OCI-LY7 (cell line): ENCODE measurements at regions not wholly inside any gene's neighbourhood (a gene's known extent, or its start where the extent isn't known, plus 50 kb on each side); places are given as distances from the start of the nearest gene placed in this dataset.

Source experiments
- BruUV-seq: library from RNA; stranded (reverse); fragments of 400-500 nt; replicated peaks from 2 replicates; lab custom pipeline; 2021; lab: Mats Ljungman, UMichigan
- CTCF ChIA-PET: fragments of 300-600 bp; sonication (Branson Sonifier 250); formaldehyde crosslinking; loops from one replicate; lab custom pipeline; 2022; ENCODE audit warnings: antibody characterized with exemption; ENCODE audit not compliant: unreplicated experiment; lab: Charles Lee
- POLR2A ChIA-PET: fragments of 300-600 bp; sonication (Branson Sonifier 250); formaldehyde crosslinking; loops from one replicate; lab custom pipeline; 2022; ENCODE audit warnings: antibody characterized with exemption; lab: Charles Lee
- DNase-seq: peaks from one replicate; pipeline ENCODE4 v3.0.0-alpha.2; 2015; ENCODE audit warnings: low spot score
- H2AFZ ChIP-seq: fragments of 200-600 bp; sonication (generic), shearing (Covaris generic); 2 replicates; pipeline ENCODE4 v1.6.1; 2014; ENCODE audit warnings: mild to moderate bottlenecking, antibody characterized with exemption, low read length, moderate library complexity
- H3K27ac ChIP-seq: fragments of 200-600 bp; sonication (generic); 2 replicates; pipeline ENCODE4 v1.5.1; 2014; ENCODE audit warnings: mixed run types, low read depth, mild to moderate bottlenecking, moderate library complexity, low read length, inconsistent platforms; ENCODE audit not compliant: poor library complexity, severe bottlenecking
- H3K36me3 ChIP-seq: fragments of 200-600 bp; sonication (generic); 2 replicates; pipeline ENCODE4 v1.6.1; 2014; ENCODE audit warnings: mild to moderate bottlenecking, antibody characterized with exemption, low read length, moderate library complexity, mixed read lengths; ENCODE audit not compliant: insufficient read depth
- H3K4me1 ChIP-seq: fragments of 200-600 bp; sonication (generic); 2 replicates; pipeline ENCODE4 v1.5.1; 2014; ENCODE audit warnings: mild to moderate bottlenecking, low read length; ENCODE audit not compliant: insufficient read depth, poor library complexity, severe bottlenecking
- H3K4me2 ChIP-seq: fragments of 200-600 bp; sonication (generic); 2 replicates; pipeline ENCODE4 v1.6.1; 2014; ENCODE audit warnings: mild to moderate bottlenecking, low read length
- H3K4me3 ChIP-seq: fragments of 200-600 bp; sonication (generic); 2 replicates; pipeline ENCODE4 v1.5.1; 2014; ENCODE audit warnings: mild to moderate bottlenecking, low read depth, low read length; ENCODE audit not compliant: poor library complexity, severe bottlenecking
- H3K79me2 ChIP-seq: fragments of 200-600 bp; sonication (generic); 2 replicates; pipeline ENCODE4 v1.6.1; 2016; ENCODE audit warnings: low read depth, mild to moderate bottlenecking, low read length, moderate library complexity, mixed read lengths; ENCODE audit not compliant: insufficient read depth
- H3K9me2 ChIP-seq: fragments of 200-600 bp; sonication (generic); 2 replicates; pipeline ENCODE4 v1.6.1; 2016; ENCODE audit warnings: mild to moderate bottlenecking, low read length, mixed read lengths; ENCODE audit not compliant: insufficient read depth
- H3K9me3 ChIP-seq: fragments of 200-600 bp; sonication (generic); 2 replicates; pipeline ENCODE4 v1.6.1; 2014; ENCODE audit warnings: mild to moderate bottlenecking, mixed run types, low read length, mixed read lengths
- H4K20me1 ChIP-seq: fragments of 200-600 bp; sonication (generic); 2 replicates; pipeline ENCODE4 v1.6.1; 2014; ENCODE audit warnings: mild to moderate bottlenecking, antibody characterized with exemption, low read length, moderate library complexity, mixed read lengths; ENCODE audit not compliant: insufficient read depth
- CTCF ChIP-seq: fragments of 200-600 bp; sonication (generic); conservative IDR thresholded peaks from 2 replicates; pipeline ENCODE4 v1.5.1; 2014; ENCODE audit warnings: mild to moderate bottlenecking, antibody characterized with exemption, low read length, moderate library complexity, mixed read lengths
- EZH2phosphoT487 ChIP-seq: fragments of 200-600 bp; sonication (generic); IDR thresholded peaks from 2 replicates; pipeline ENCODE4 v1.6.1; 2018; ENCODE audit warnings: low read depth, borderline replicate concordance, mild to moderate bottlenecking, mixed run types, antibody characterized with exemption, low read length, moderate library complexity, mixed read lengths
- intact Hi-C: fragments of 100-400 bp; cut with micrococcal nuclease; formaldehyde crosslinking; loops from one replicate; pipeline ENCODE4 v1.10.0; 2022; ENCODE audit not compliant: unreplicated experiment

DNA sequence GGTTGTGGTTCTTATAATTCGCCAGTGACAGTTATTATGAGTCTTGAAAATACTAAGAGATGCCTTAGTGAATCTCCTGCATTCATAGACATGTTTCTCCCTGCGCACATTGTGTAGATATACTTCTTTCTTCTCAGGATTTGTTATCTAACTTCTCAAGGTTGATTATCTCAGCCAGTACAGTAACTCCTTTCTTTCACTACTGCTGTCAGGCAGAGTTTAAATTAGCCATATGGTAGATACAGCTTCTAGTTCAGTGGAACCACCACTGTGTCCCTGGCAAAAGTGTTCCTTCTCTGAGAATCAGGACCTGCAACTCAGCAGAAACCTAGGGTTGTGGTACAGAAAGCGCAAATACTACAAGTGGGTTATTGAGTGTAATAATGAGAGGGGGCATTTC is 175.0 kb upstream of the SGO1 start:
- Histone ChIP-seq H3K9me2 (no peaks in the 10 kb centered on the region), H3K79me2 (no peaks in the 10 kb centered on the region), H2AFZ (no peak overlapping the region), H3K4me1 (no peaks in the 10 kb centered on the region), H4K20me1 (no peaks in the 10 kb centered on the region), H3K36me3 (no peaks in the 10 kb centered on the region), H3K9me3 (no peaks in the 10 kb centered on the region), H3K4me2 (no peak overlapping the region), H3K4me3 (no peak overlapping the region), H3K27ac (no peak overlapping the region)
- CTCF ChIA-PET: no interaction called here
- no peak for TF ChIP-seq EZH2phosphoT487
- no peak for TF ChIP-seq CTCF
- no peak for DNase-seq
- intact Hi-C loops: no loop called here
- POLR2A ChIA-PET: no interaction called here
- no TSS peak for BruUV-seq

GRCh38 chr3:20353286-20353685 is 167.3 kb upstream of the SGO1 start:
- Histone ChIP-seq H3K79me2 (no peaks in the 10 kb centered on the region), H3K4me1 (no peaks in the 10 kb centered on the region), H4K20me1 (no peaks in the 10 kb centered on the region), H3K4me3 (no peak overlapping the region), H3K9me2 (no peaks in the 10 kb centered on the region), H2AFZ (no peak overlapping the region), H3K36me3 (no peaks in the 10 kb centered on the region), H3K27ac (no peak overlapping the region), H3K4me2 (no peak overlapping the region), H3K9me3 (no peaks in the 10 kb centered on the region)
- TF ChIP-seq EZH2phosphoT487 (no peak), CTCF (no peak)
- ChIA-PET CTCF (no interaction called here), POLR2A (no interaction called here)
- no peak for DNase-seq
- intact Hi-C loops: no loop called here
- BruUV-seq: no TSS peak

GRCh38 chr3:20352546-20353179 is 166.7 kb upstream of the SGO1 start:
- ChIA-PET CTCF (no interaction called here), POLR2A (interaction anchor here (0.6 kb wide), 1 partner anchor 845 kb away, joined by 4 read pairs; no protein-coding TSS in a partner anchor)
- H3K36me3 ChIP-seq: no peaks in the 10 kb centered on the region

More at GRCh38 chr3:20352546-20353179, 166.7 kb upstream of the SGO1 start:
- Histone ChIP-seq H3K4me1 (no peaks in the 10 kb centered on the region), H3K27ac (no peak overlapping the region), H4K20me1 (no peaks in the 10 kb centered on the region), H3K4me3 (no peak overlapping the region), H3K79me2 (no peaks in the 10 kb centered on the region), H3K9me2 (no peaks in the 10 kb centered on the region), H2AFZ (no peak overlapping the region), H3K9me3 (no peaks in the 10 kb centered on the region), H3K4me2 (no peak overlapping the region)
- BruUV-seq: no TSS peak
- DNase-seq: no peak
- TF ChIP-seq EZH2phosphoT487 (no peak), CTCF (no peak)
- intact Hi-C loops: no loop called here
